SK-N-SH (cell line): ENCODE measurements at regions not wholly inside any gene's neighbourhood (a gene's known extent, or its start where the extent isn't known, plus 50 kb on each side); places are given as distances from the start of the nearest gene placed in this dataset.

Source experiments
- CTCF ChIA-PET: fragments of 300-600, 350-600 bp; formaldehyde crosslinking; extraction: SDS; loops from one replicate; lab custom pipeline; 2021; lab: Yijun Ruan, JAX
- POLR2A ChIA-PET: fragments of 350-600 bp; sonication (Branson Sonifier 250); formaldehyde crosslinking; extraction: SDS; loops from one replicate; lab custom pipeline; 2020; ENCODE audit warnings: antibody characterized with exemption, inconsistent platforms; lab: Yijun Ruan, JAX
- DNase-seq: peaks from one replicate; pipeline ENCODE4 v3.0.0; 2012
- H2AFZ ChIP-seq: fragments of 200-600 bp; sonication (generic); 2 replicates; pipeline ENCODE4 v1.8.1; 2016; ENCODE audit warnings: antibody characterized with exemption, mild to moderate bottlenecking, low read depth
- H3F3A ChIP-seq: fragments of 200-600 bp; sonication (generic); replicated peaks from 2 replicates; pipeline ENCODE3; 2016; ENCODE audit warnings: antibody characterized with exemption, mild to moderate bottlenecking; ENCODE audit not compliant: insufficient read depth
- H3K27ac ChIP-seq, 2 experiments: fragments of 200-500 bp in 1 of 2; fragments of 200-600 bp in 1 of 2; sonication (Bioruptor generic) in 1 of 2; sonication (generic), shearing (Covaris generic) in 1 of 2; 2 replicates each; pipeline versions ENCODE4 v1.5.1 to v1.6.1; 2014 to 2016; ENCODE audit warnings: low read depth in 2 of 2, inconsistent platforms in 1 of 2, low read length in 1 of 2, mild to moderate bottlenecking in 1 of 2, mixed read lengths in 1 of 2
- H3K27me3 ChIP-seq: fragments of 200-600 bp; sonication (generic), shearing (Covaris generic); 2 replicates; pipeline ENCODE4 v1.6.1; 2016; ENCODE audit warnings: mixed run types; ENCODE audit not compliant: insufficient read depth
- H3K36me3 ChIP-seq, 2 experiments: fragments of 200-500 bp in 1 of 2; fragments of 200-600 bp in 1 of 2; sonication (Bioruptor generic) in 1 of 2; sonication (generic) in 1 of 2; replicated peaks in 1 of 2; 2 replicates each; pipeline versions ENCODE3 to v1.5.1; 2014 to 2016; ENCODE audit warnings: low read length in 1 of 2, mild to moderate bottlenecking in 1 of 2; ENCODE audit not compliant: insufficient read depth in 2 of 2, control insufficient read depth in 1 of 2
- H3K4me1 ChIP-seq, 2 experiments: fragments of 200-500 bp in 1 of 2; fragments of 200-600 bp in 1 of 2; sonication (Bioruptor generic) in 1 of 2; sonication (generic), shearing (Covaris generic) in 1 of 2; 2 replicates each; pipeline versions ENCODE4 v1.5.1 to v1.6.1; 2014 to 2016; ENCODE audit warnings: low read depth in 1 of 2, low read length in 1 of 2, mixed run types in 1 of 2; ENCODE audit not compliant: insufficient read depth in 2 of 2, control insufficient read depth in 1 of 2
- H3K4me2 ChIP-seq: fragments of 200-600 bp; sonication (generic), shearing (Covaris generic); 2 replicates; pipeline ENCODE4 v1.6.1; 2017; ENCODE audit warnings: mixed run types
- H3K4me3 ChIP-seq, 2 experiments: fragments of 200-500 bp in 1 of 2; fragments of 200-600 bp in 1 of 2; sonication (Bioruptor generic) in 1 of 2; sonication (generic), shearing (Covaris generic) in 1 of 2; 2 replicates each; pipeline versions ENCODE4 v1.5.1 to v1.8.1; 2014 to 2016; ENCODE audit warnings: low read depth in 2 of 2, inconsistent platforms in 1 of 2, low read length in 1 of 2, mild to moderate bottlenecking in 1 of 2, mixed read lengths in 1 of 2, moderate library complexity in 1 of 2
- H3K79me2 ChIP-seq: fragments of 200-600 bp; sonication (generic); 2 replicates; pipeline ENCODE4 v1.8.1; 2017; ENCODE audit warnings: mild to moderate bottlenecking; ENCODE audit not compliant: insufficient read depth
- H3K9ac ChIP-seq: fragments of 200-600 bp; sonication (generic); 2 replicates; pipeline ENCODE4 v1.6.1; 2017; ENCODE audit warnings: mixed run types
- H3K9me2 ChIP-seq: fragments of 200-600 bp; sonication (generic); 2 replicates; pipeline ENCODE4 v1.6.1; 2017; ENCODE audit warnings: mixed run types
- H3K9me3 ChIP-seq: fragments of 200-600 bp; sonication (generic); 2 replicates; pipeline ENCODE4 v1.6.1; 2017; ENCODE audit warnings: mixed run types, mild to moderate bottlenecking, moderate library complexity
- H4K20me1 ChIP-seq: fragments of 200-600 bp; sonication (generic); 2 replicates; pipeline ENCODE4 v1.6.1; 2017; ENCODE audit warnings: mild to moderate bottlenecking, mixed run types; ENCODE audit not compliant: insufficient read depth
- CHD2 ChIP-seq: fragments of 150-350 bp; IDR thresholded peaks from 2 replicates; pipeline ENCODE4 v1.6.1; 2018; ENCODE audit warnings: low read length; ENCODE audit not compliant: partially characterized antibody
- ELF1 ChIP-seq: IDR thresholded peaks from 2 replicates; pipeline ENCODE4 v1.4.0; 2012
- FOSL2 ChIP-seq: IDR thresholded peaks from 2 replicates; pipeline ENCODE4 v1.4.0; 2012; ENCODE audit warnings: low read depth, mild to moderate bottlenecking, moderate library complexity, borderline replicate concordance
- NFIC ChIP-seq: IDR thresholded peaks from 2 replicates; pipeline ENCODE4 v1.4.0; 2012; ENCODE audit warnings: borderline replicate concordance
- NRF1 ChIP-seq: IDR thresholded peaks from 2 replicates; pipeline ENCODE4 v1.6.1; 2012; ENCODE audit warnings: low read depth, mild to moderate bottlenecking, low read length
- POLR2AphosphoS5 ChIP-seq: IDR thresholded peaks from 2 replicates; pipeline ENCODE4 v1.6.1; 2012; ENCODE audit warnings: low read depth, low read length
- RCOR1 ChIP-seq: fragments of 150-350 bp; IDR thresholded peaks from 2 replicates; pipeline ENCODE4 v1.6.1; 2017; ENCODE audit warnings: antibody characterized with exemption, low read length
- RXRA ChIP-seq: IDR thresholded peaks from 2 replicates; pipeline ENCODE4 v1.4.0; 2012; ENCODE audit warnings: low read depth, mild to moderate bottlenecking, borderline replicate concordance
- SIN3A ChIP-seq: IDR thresholded peaks from 2 replicates; pipeline ENCODE4 v1.6.1; 2012; ENCODE audit warnings: low read depth, mild to moderate bottlenecking, low read length, moderate library complexity, borderline replicate concordance
- TAF1 ChIP-seq: IDR thresholded peaks from 2 replicates; pipeline ENCODE4 v1.6.1; 2012; ENCODE audit warnings: low read depth, mild to moderate bottlenecking, low read length, moderate library complexity, borderline replicate concordance
- TCF12 ChIP-seq: IDR thresholded peaks from 2 replicates; pipeline ENCODE4 v1.4.0; 2012
- TEAD4 ChIP-seq: IDR thresholded peaks from 2 replicates; pipeline ENCODE4 v1.4.0; 2012; ENCODE audit warnings: mild to moderate bottlenecking, borderline replicate concordance; ENCODE audit not compliant: insufficient read depth
- USF1 ChIP-seq: IDR thresholded peaks from 2 replicates; pipeline ENCODE4 v1.4.0; 2012; ENCODE audit warnings: low read depth, borderline replicate concordance
- USF2 ChIP-seq: fragments of 150-350 bp; IDR thresholded peaks from 2 replicates; pipeline ENCODE4 v1.6.1; 2017; ENCODE audit warnings: antibody characterized with exemption, low read length, low read depth, borderline replicate concordance
- ZBTB33 ChIP-seq: IDR thresholded peaks from 2 replicates; pipeline ENCODE4 v1.4.0; 2012; ENCODE audit warnings: low read depth, borderline replicate concordance
- WGBS: methylation state at CpG from one replicate; pipeline ENCODE4 v1.1.6; 2017; ENCODE audit warnings: low lambda C conversion rate; 5-methylcytosine and 5-hydroxymethylcytosine counted together

- no peak for TF ChIP-seq CHD2
These were observed 524.6 kb upstream of the SETBP1 start (continued) for GRCh38 chr18:44156126-44156525.

- H3K9me3 ChIP-seq, result peaks cover 1% of the 10 kb centered on the region
- CTCF ChIA-PET, result no interaction called here
- 69% methylated on average over 7 of the region's 7 CpGs for WGBS
- H3F3A ChIP-seq, result peaks cover 3% of the 10 kb centered on the region
- H3K4me1 ChIP-seq, result no peaks in the 10 kb centered on the region
- TF ChIP-seq NRF1 (no peak), USF2 (no peak), RXRA (no peak), POLR2AphosphoS5 (no peak)
- POLR2A ChIA-PET, result no interaction called here
- no peaks in the 10 kb centered on the region for H4K20me1 ChIP-seq
- no peak overlapping the region for H3K9ac ChIP-seq
- no peaks in the 10 kb centered on the region for H3K27me3 ChIP-seq
- DNase-seq, result no peak
- no peaks in the 10 kb centered on the region for H3K9me2 ChIP-seq
- H2AFZ ChIP-seq, result no peak overlapping the region
- no peak overlapping the region for H3K4me2 ChIP-seq
- no peak overlapping the region for H3K4me3 ChIP-seq
- no peak overlapping the region for H3K27ac ChIP-seq
- H3K79me2 ChIP-seq, result no peaks in the 10 kb centered on the region
- no peaks in the 10 kb centered on the region for H3K36me3 ChIP-seq
These were observed 523.8 kb upstream of the SETBP1 start for GRCh38 chr18:44156776-44157335.

- CTCF ChIA-PET, result no interaction called here
- Histone ChIP-seq H3K9me3 (no peaks in the 10 kb centered on the region), H3K4me3 (no peak overlapping the region), H3F3A (no peaks in the 10 kb centered on the region), H3K27ac (no peak overlapping the region), H3K36me3 (no peaks in the 10 kb centered on the region), H3K4me2 (no peak overlapping the region), H3K79me2 (no peaks in the 10 kb centered on the region), H3K27me3 (no peaks in the 10 kb centered on the region), H2AFZ (no peak overlapping the region), H4K20me1 (no peaks in the 10 kb centered on the region), H3K9ac (no peak overlapping the region), H3K9me2 (no peaks in the 10 kb centered on the region), H3K4me1 (no peaks in the 10 kb centered on the region)
- 89% methylated on average over 1 of the region's 1 CpG for WGBS
- POLR2A ChIA-PET, result no interaction called here
- no peak for DNase-seq
- TF ChIP-seq TCF12 (no peak), FOSL2 (no peak), SIN3A (no peak), RCOR1 (no peak), TAF1 (no peak), TEAD4 (no peak), ZBTB33 (no peak), USF1 (no peak), CHD2 (no peak), NFIC (no peak), ELF1 (no peak)
These were observed 510.3 kb upstream of the SETBP1 start for GRCh38 chr18:44170208-44170880.
